ENCODE measurements at regions not wholly inside any gene's neighbourhood (a gene's known extent, or its start where the extent isn't known, plus 50 kb on each side); places are given as distances from the start of the nearest gene placed in this dataset.

DNA sequence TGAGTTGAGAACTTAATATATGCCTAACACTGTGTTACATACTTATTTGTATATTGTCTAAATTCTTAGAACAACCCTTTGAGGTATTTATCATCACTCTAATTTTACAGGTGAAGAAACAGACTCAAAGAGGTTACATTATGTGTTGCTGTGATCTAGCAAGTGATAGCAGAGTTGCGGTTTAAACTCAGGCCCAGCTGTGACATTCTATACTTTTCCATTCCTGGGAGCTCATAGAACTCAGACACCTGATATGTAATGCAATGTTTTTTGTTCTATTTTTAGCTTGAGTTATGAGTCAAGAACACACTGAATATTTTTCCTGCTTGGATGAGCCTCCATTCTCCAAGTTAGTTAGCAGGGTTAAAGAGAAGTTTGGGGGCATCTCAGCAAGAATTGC lies 449.7 kb upstream of the DDI1 start:
- POLR2A ChIA-PET = no interaction called here
- intact Hi-C loops (cut with micrococcal nuclease) = loop anchor here (5.0 kb wide), 1 partner anchor 154 kb away; no protein-coding TSS in a partner anchor
- Histone ChIP-seq H4K20me1 (replicated peaks; ENCODE audit: control insufficient read depth, extremely low read depth, insufficient read depth, low read length) (no peaks in the 10 kb centered on the region), H3K27me3 (ENCODE audit: control insufficient read depth in 2 of 2, insufficient read depth in 2 of 2, low read length in 2 of 2) (no peaks in the 10 kb centered on the region), H3K79me2 (ENCODE audit: control insufficient read depth, insufficient read depth, low read length) (no peaks in the 10 kb centered on the region), H2AFZ (ENCODE audit: low read depth, low read length) (no peak overlapping the region), H3K4me1 (ENCODE audit: control insufficient read depth, extremely low read depth, insufficient read depth, low read length) (peaks cover 44% of the 10 kb centered on the region), H3K9ac (replicated peaks; ENCODE audit: extremely low read depth, insufficient read depth, low read length) (peak overlapping the region; percentile 81), H3K4me3 (replicated peaks in 1 of 3; ENCODE audit: insufficient read depth in 1 of 3, low read depth in 1 of 3, low read length in 3 of 3) (no peak overlapping the region), H3K9me3 (replicated peaks; ENCODE audit: control insufficient read depth, insufficient read depth, low read length) (no peaks in the 10 kb centered on the region), H3K4me2 (ENCODE audit: insufficient read depth, low read length) (peak overlapping the region; percentile 9), H3K9me1 (replicated peaks; ENCODE audit: control insufficient read depth, extremely low read depth, insufficient read depth, low read length) (no peaks in the 10 kb centered on the region), H3K27ac (ENCODE audit: insufficient read depth, low read depth, low read length) (peak overlapping the region; percentile 88), H3K36me3 (ENCODE audit: control insufficient read depth in 2 of 2, extremely low read depth in 1 of 2, insufficient read depth in 2 of 2, low read length in 2 of 2) (no peaks in the 10 kb centered on the region)
- dilution Hi-C loops (cut with MboI; ENCODE audit: extremely low pct_ligation_motif_present, low sequenced_read_pairs) = no loop called here
- BruUV-seq (replicated peaks) = no TSS peak
- TF ChIP-seq CTCF (IDR thresholded peaks at IDR 0.05; ENCODE audit: extremely low read depth in 1 of 2, insufficient read depth in 1 of 2, low read depth in 1 of 2, low read length in 2 of 2) (no peak), EZH2 (IDR thresholded peaks at IDR 0.05; ENCODE audit: borderline replicate concordance, low read depth, low read length, severe bottlenecking) (no peak), POLR2AphosphoS5 (IDR thresholded peaks at IDR 0.05; ENCODE audit: insufficient read depth, low read depth, low read length) (no peak), MYC (IDR thresholded peaks at IDR 0.05; ENCODE audit: low read depth, low read length) (no peak), JUN (IDR thresholded peaks at IDR 0.05; ENCODE audit: borderline replicate concordance, insufficient read depth, insufficient read length, low read depth) (no peak), FOS (IDR thresholded peaks at IDR 0.05; ENCODE audit: borderline replicate concordance, insufficient read depth, low read length) (peak; percentile 24), POLR2A (IDR thresholded peaks at IDR 0.05; ENCODE audit: low read depth, low read length) (no peak), MAX (IDR thresholded peaks at IDR 0.05; ENCODE audit: insufficient read depth, insufficient read length) (no peak), GATA2 (IDR thresholded peaks at IDR 0.05; ENCODE audit: insufficient read depth, insufficient read length, low read depth, low read length) (peak; percentile 17)
- CTCF ChIA-PET = interaction anchor here (1.0 to 1.6 kb wide), 7 partner anchors 22 to 330 kb away, joined by 3 to 6 read pairs (median 3); no protein-coding TSS in a partner anchor
- FAIRE-seq = no peak
- peak; percentile 55 for DNase-seq (ENCODE audit: low read depth, low spot score)
